NCI-H69 (cell line): ENCODE measurements at regions not wholly inside any gene's neighbourhood (a gene's known extent, or its start where the extent isn't known, plus 50 kb on each side); places are given as distances from the start of the nearest gene placed in this dataset.
"Not testable (repeated sequence)": the region's sequence is repeated elsewhere in the genome, so short reads cannot be mapped to it uniquely, and the experiment has no call there.

Experiments
- DNase-seq: peaks from one replicate; lab custom pipeline; 2025; lab: John Stamatoyannopoulos, UW

DNA sequence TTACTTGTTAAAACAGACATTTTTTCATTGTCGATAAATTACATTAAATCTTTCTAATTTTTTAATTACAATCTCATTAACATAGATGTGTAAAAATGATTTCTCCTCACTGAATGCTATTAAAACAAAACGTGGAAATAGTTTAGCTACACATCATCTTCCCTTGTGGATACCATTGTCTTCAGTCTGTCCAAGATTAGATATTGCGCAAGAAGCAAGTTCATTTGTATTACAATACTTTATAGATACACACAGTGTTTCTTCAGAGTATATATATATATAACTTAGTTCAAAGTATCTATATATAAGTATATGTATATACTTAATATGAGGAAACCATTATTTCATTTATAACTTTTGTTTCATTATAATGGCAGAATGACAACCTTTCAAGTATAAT is 883.3 kb upstream of the CNTN5 start:
- DNase-seq = no peak

DNA sequence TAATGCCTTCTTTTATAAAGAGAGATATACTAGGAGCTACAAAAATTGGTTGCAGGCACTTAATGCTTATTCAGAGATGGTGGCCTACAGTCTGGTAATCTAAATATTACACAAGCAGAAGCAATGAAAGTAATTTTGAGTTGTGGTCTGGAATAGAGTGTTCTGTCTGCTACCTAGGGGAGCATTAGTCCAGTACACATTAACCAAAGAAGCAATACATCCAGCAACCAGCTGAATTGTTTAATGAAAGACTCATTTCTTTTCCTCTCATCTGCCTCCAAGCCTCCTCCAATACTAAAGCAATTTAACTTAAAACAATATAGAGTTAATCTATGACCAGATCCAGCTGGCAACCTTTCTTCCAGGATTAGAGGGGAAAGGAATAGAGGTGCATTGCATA is 877.1 kb upstream of the CNTN5 start:
- DNase-seq = no peak

DNA sequence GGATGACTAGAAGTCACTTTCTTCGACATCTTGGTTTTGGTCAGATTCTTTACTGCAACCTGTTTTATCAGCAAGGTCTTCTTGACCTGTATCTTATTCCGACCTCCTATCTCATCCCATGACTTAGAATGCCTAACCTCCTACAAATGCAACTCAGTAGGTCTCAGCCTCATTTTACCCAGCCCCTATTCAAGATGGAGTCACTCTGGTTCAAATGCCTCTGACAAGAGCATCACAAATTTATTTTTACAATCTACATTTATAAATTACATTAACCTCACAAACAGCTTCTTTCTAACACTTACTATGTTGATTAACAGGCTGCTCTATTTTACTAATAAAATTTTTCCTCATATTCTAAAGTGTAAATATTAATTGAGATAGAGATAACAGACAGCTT is 867.0 kb upstream of the CNTN5 start:
- no peak for DNase-seq

DNA sequence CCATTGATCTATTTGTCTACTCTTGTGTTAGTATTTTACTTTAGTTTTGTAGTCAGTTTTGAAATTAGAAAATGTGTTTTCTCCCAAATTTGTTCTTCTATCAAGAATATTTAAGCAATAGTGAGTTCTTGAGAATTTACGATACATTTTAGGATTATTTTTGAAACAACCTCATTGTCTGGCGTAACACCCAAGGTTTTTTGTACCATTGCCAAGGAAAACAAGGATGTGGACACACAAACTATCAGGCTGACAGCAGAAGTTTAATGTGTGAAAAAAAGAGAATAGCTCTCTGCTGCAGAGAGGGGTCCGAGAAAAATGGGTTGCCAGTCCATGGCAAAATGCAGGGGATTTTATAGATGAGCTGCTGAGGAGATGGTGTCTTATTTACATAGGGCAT is 865.1 kb upstream of the CNTN5 start:
- DNase-seq = peak; percentile 34

DNA sequence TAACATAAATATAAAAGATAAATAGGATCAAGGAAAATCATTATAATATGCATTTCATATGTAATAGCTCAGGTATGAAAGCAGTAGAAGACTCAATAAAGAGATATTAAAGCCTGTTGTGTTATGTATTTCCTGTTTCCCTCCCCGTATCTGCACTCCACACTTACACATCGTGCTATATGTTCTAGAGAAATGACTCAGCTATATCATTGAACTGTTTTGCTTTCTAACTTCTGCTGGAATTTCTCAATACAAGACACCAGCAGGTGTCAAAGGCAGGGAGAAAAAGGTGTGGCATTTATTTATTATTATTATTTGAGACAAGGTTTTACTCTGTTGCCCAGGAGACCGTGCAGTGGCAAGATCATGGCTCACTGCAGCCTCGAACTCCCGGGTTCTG is 842.8 kb upstream of the CNTN5 start:
- DNase-seq = no peak

DNA sequence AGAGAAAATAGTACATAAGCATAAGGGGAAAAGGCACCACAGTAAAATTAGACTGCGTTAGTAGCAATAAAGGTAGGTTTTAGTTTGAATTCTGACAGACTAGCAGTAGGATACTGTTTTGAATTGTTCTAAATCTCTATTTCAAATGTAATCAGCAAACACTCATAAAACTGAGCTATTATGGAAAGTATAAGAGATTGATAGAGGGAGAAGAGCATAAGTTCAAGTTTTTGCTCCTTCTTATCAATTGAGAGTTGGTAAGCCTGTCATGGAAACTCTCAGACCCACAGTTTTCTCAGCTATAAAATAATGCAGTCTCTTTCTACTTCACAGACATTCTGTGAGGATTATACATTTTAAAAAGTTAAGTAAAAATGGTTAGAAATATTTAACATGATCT is 840.2 kb upstream of the CNTN5 start:
- no peak for DNase-seq

DNA sequence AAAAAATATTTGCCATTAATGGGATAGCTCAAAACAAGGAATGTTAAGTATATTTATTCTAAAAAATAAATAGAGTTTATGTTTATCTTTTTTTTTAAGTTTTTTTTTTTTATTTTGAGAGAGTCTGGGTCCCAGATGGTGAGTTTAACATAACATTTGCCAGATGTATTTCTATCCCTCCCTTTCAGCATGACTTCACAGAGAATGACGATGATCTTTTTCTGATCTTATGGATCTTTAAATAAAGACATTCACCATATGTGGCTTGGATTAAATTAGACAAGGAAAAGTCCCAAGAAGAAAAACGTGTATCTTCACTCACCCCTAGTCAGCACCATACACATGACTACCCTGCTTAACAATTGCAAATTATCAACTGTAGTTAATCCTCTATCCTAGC is 839.8 kb upstream of the CNTN5 start:
- no peak for DNase-seq

DNA sequence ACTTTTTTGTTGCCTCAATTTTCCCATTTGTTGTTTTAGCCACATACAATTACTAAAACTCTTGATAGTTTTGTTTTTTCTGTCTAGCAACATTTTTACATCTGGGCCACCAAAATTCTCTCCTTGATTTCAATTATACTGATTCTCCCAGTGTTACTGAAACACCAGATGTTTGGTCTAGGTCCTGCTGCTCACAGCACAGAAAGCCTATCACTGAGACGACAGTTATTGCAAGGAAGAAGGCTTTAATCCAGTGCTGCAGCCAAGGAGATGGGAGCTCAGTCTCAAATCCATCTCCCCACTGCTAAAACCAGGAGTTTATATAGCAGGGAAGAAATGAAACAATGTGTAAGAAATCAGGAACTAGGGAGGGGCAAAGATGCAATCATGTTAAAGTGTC is 837.7 kb upstream of the CNTN5 start:
- peak; percentile 30 for DNase-seq

DNA sequence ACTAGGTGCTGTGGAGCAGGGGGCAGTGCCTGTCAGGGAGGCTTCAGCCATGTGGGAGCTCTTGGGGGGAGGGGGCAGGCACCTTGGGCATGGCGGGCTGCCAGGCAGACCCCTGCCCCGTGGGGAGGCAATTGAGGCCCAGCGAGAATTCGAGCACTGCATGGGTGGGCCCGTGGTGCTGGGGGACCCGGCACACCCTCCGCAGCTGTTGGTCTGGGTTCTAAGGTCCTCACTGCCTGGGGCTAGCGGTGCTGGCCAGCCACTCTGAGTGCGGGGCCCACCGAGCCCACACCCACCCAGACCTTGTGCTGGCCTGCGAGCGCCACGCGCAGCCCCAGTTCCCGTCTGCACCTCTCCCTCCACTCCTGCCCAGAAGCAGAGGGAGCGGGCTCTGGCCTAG is 835.5 kb upstream of the CNTN5 start:
- DNase-seq = no peak

DNA sequence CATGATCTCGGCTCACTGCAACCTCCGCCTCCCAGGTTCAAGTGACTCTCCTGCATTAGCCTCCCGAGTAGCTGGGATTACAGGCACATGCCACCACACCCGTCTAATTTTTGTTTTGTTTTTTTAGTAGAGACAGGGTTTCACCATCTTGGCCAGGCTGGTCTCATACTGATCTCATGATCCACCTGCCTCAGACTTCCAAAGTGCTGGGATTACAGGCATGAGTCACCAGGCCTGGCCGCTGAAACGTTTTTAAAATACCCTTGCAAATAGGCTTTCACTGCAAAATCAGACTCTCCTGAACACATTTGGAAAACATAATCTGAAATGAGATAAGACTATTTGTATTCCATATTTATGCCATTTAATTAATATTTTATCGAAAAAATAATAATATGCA is 826.1 kb upstream of the CNTN5 start:
- DNase-seq = no peak

DNA sequence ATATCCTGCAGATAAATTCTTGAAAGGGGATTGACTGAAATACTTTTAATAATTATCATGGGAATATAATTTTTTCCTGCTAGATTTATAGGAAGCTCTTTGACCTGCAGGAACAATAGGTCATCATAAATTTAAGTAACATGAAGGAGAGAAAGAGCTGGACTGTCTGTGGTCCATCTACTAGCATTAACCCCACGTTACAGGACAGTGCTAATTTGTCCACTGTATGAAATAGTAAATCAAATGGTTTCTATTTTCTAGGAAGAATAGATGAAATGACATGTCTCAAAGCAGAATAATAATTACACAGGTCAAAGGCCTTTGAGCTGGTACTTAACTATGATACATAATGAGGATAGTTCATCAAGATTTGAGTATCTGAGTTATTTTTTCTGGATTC is 825.4 kb upstream of the CNTN5 start:
- DNase-seq = peak; percentile 28

DNA sequence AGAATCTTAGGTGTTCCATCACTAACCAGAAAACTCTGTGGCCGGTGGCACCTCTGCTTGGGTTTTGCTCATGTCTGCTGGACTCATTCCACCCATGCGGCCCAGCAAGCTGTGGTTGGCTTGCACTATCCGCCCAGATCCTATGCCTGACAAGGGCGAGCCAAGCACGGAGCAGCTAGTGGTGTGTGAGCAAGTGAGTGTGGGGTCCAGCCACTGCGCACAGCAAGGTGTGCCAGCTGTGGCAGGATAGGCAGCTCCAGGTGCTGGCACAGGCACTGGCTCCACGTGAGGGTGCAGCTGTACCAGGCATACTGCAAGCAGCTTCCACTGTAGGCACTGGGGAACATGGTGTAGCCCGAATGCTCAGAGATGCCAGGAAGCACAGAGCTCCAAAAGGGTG is 813.7 kb upstream of the CNTN5 start:
- DNase-seq = no peak

DNA sequence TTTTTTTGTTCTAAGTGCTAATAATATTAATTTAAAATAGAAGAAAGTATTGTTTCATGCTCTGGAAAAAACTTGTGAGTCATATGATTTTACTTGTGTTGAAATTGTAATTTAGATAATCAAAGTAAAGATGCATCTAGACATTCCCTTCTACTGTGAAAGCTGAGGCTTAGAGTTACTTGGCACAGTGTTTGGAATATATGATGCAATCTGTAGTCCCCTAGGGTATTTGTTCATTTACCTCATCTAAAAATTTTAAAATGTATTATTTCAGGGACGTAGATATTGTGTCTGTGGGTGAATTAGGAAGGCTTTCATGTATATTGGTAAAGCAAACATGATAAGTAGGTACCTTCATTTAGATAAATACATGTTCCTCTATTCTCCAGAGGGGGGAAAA is 793.5 kb upstream of the CNTN5 start:
- DNase-seq = peak; percentile 81

DNA sequence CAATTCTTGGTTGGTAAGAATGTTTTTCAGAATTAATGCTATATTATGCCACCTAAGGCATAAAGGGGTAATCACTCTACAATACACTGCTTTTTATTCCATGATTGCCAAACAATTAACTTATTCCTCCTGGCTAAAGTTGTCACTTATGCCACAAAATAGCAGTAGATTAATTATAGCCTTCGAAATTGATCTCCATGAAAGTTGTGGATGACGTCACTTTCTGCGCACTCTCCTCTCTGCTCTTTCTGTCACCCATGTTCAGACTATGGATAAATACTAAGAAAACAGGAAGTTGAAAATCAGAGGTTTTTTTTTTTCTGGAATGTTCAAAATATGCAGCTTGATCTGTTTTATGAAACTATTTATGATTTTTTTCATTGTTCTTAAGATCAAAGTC is 790.1 kb upstream of the CNTN5 start:
- DNase-seq = peak; percentile 65

DNA sequence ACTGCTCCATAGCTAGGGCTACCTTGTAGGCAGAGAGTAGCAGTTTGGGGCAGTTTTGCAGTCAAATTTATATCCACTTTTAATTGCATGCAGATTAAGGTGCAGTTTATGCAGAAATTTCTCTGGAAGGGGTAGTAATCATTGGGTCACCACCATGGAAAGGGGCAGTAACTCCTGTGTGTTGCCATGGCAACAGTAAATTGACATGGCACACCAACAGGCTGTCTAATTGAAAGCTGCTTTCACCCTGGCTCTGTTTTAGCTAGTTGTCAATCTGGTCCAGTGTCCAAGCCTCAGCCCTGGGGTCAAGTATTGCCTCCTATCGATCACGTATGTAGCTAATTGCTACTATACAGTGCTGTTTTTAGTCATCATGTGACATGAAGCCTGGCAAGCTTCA is 786.1 kb upstream of the CNTN5 start:
- peak; percentile 40 for DNase-seq

DNA sequence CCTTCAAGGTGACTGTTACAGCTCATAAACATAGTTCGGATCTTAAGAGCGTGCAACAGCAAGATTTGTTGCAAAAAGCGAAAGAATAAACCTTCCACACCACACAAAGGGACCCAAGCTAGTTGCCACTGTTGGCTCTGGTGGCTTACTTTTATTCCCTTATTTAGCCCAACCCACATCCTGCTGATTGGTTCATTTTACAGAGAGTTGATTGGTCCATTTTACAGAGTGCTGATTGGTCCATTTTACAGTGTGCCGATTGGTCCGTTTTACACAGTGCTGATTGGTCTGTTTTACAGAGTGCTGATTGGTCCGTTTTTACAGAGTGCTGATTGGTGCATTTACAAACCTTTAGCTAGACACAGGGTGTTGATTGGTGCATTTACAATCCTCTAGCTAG is 776.9 kb upstream of the CNTN5 start:
- DNase-seq = no peak

DNA sequence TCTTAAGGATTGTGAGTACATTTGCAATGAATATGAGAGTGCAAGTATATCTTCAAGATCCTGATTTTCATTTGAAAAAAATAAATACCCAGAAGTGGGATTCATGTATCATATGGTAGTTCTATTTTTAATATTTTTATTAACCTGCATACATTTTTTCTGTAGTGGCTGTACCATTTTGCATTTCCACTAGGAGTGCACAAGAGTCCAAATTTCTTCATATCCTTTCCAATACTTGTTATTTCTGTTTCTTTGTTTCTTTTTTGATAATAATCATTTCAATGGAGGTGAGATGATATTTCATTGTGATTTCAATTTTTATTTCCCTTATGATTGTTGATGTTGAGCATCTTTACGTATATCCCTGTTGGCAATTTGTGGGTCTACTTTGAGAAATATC is 759.8 kb upstream of the CNTN5 start:
- DNase-seq = peak; percentile 17

DNA sequence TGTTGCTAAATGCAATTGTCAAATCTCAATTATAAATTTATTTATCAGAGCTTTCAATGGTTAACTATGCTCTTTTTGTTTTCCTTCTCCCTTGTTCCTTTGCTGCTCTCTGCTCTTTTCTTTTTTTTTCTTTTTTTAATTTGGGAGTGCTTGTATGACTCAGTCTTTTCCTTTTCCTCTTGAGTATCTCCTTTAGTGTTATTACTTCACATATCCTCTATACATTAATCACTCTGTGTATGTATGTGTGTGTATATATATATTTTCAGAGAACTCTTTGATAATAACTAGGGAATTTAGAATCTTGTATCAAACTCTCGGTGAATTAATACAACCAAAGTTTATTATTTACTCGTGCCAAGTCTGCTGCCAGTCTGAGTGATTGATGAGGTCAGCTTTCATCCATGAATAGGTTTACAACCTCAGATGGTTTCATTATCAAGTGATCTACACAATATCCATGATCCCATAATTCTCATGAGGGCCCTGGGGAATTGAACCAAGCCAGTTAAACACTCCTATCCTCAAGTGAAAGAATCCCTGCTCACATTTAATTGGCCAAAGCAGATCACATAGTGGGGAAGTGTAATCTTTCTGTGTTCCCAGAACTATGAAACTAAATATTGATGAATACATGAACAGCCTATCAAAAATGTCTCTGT is 743.4 kb upstream of the CNTN5 start:
- peak; percentile 80 for DNase-seq

DNA sequence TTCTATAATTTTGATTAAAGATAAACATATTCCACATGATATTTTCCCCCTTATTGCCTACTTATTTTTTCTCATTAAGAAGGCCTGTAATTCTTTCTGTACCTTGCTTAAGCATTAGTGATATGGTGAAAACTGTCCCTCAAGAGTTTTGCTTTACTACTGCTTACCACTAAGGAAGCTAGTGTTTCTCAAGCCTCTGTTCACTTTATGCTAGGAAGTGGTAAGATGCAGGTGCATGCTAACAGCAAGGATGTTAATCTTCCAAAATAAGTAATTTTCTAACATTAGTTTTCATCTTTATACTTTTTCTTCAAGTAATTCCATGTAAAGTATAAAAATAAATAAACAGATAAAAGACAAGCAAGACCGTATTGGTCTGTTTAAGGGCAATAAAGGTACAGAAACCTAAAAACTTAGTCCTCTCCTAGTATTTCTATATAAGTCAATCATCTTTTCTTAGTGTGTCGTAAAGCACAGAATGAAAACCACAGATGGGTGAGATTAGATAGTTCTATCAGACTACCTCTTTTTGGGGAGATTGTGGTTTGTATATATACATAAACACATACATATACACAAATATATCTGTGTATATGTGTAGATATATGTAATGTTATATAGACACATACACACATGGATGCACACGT is 731.0 kb upstream of the CNTN5 start:
- no peak for DNase-seq

DNA sequence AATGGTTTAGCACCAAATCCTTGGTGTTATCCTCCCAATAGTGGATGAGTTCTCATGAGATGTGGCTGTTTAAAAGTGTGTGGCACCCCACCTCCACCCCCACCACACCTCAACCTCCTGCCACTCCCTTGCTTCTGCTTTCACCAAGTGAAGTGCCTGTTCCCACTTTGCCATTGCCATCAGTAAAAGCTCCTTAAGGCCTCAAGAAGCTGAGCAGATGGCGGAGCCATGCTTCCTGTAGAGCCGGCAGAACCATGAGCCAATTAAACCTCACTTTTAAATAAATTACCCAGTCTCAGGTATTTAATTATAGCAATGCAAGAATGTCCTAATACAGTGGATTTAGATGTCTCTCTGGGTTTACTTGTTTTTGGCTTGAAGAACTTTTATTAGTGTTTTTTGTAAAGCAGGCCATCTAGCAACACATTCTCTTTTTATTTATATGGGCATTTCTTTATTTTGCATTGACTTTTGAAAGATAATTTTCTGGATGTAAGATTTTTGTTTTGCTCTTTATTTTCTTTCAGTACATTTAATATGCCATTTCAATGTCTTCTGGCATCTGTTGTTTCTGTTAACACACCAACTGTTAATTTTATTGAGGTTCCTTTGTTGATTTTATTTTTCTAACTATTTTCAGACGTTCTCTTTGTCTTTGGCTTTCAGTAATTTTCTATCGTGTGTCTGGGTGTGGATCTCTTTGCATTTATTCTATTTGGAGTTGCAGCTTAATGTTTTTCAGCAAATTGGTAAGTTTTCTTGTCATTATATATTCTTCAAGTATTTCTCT is 724.5 kb upstream of the CNTN5 start:
- DNase-seq = peak; percentile 79

DNA sequence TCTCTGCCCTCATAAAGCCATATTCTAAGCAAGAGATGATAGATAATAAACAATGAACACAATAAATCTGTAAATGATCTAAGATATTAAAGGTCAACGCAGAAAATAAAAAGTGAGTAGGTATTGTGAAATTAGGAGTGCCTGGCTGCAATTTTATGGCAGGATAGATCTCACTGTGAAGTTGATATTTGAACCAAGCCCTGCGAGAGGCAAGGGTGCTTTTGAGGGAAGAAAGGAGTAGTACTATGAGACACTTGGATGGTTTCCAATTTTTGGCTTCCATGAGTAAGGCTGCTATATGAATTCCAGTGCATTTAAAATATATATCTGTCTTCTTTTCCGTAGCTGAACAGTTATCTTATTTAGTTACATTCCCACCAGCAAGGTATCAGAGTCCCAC is 720.0 kb upstream of the CNTN5 start:
- peak; percentile 47 for DNase-seq

DNA sequence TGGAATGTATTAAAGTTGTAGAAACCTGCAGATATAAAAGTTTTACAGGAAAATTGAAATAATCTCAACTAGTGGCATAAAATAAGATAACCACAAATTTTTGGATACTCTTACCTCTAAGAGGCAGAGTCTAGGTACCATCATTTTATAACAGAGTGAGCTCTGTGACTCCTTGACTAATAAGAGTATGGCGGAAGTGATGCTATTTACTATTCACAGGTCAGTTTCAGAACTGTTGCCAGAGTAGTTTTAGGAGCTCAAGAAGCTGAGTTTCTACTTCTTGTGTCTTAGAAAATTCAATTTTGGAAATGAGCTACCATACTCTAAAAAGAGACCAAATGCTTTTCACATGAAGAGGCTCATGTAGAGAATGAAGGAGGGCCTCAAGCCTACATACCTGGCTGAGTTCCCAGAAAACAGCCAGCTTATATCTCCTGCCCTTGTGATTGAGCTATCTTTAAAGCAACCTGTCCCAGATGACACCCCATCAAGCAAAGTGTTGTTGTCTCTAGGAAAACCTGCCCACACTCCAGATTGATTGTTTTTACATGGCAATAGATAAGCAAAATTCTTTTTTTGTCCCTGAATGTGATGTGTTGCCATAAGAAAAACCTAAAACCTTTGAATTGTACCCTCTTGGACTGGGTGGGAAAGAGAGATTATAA is 712.8 kb upstream of the CNTN5 start:
- DNase-seq = peak; percentile 36

DNA sequence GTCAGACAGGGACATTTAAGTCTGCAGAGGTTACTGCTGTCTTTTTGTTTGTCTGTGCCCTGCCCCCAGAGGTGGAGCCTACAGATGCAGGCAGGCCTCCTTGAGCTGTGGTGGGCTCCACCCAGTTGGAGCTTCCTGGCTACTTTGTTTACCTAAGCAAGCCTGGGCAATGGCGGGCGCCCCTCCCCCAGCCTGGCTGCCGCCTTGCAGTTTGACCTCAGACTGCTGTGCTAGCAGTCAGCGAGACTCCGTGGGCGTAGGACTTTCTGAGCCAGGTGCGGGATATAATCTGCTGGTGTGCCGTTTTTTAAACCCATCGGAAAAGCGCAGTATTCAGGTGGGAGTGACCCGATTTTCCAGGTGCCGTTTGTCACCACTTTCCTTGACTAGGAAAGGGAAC is 690.4 kb upstream of the CNTN5 start:
- DNase-seq = not testable (repeated sequence)
